ENCODE measurements at regions not wholly inside any gene's neighbourhood (a gene's known extent, or its start where the extent isn't known, plus 50 kb on each side); places are given as distances from the start of the nearest gene placed in this dataset.

- Mint-ChIP-seq H3K27ac (no peak overlapping the region), H3K36me3 (ENCODE audit: low read depth) (no peaks in the 10 kb centered on the region), H3K27me3 (peaks cover 48% of the 10 kb centered on the region), H3K4me1 (ENCODE audit: low read depth) (no peaks in the 10 kb centered on the region), H3K4me3 (no peak overlapping the region), H3K9me3 (no peaks in the 10 kb centered on the region)
- no peak for TF ChIP-seq CTCF (IDR thresholded peaks at IDR 0.05)
- DNase-seq = no peak
- intact Hi-C loops (cut with DNase I, micrococcal nuclease) = no loop called here
- H3K4me1 ChIP-seq (ENCODE audit: insufficient read depth, low read length) = no peaks in the 10 kb centered on the region
- no peak overlapping the region for H3K27ac ChIP-seq (ENCODE audit: low read depth in 1 of 2, low read length in 2 of 2)
- no peak overlapping the region for H3K4me3 ChIP-seq (ENCODE audit: low read length)
- H3K27me3 ChIP-seq (ENCODE audit: control insufficient read depth in 1 of 2, insufficient read depth in 2 of 2, low read length in 2 of 2) = peaks cover 0 to 11% of the 10 kb centered on the region in 2 experiments
- ATAC-seq (ENCODE audit: poor library complexity) = no peak
- no peaks in the 10 kb centered on the region for H3K9me3 ChIP-seq (ENCODE audit: control insufficient read depth in 1 of 2, insufficient read depth in 1 of 2, low read length in 2 of 2)
- POLR2A ChIA-PET = no interaction called here
- no peaks in the 10 kb centered on the region for H3K36me3 ChIP-seq (ENCODE audit: insufficient read depth, low read length)
- CTCF ChIA-PET = no interaction called here
Observed at GRCh38 chr11:10358696-10359095, 53.8 kb downstream of the ADM start.

GRCh38 chr11:10359171-10359570 lies 54.3 kb downstream of the ADM start:
- Histone ChIP-seq H3K36me3 (ENCODE audit: insufficient read depth, low read length) (no peaks in the 10 kb centered on the region), H3K4me3 (ENCODE audit: low read length) (no peak overlapping the region), H3K27ac (ENCODE audit: low read depth in 1 of 2, low read length in 2 of 2) (no peak overlapping the region), H3K4me1 (ENCODE audit: insufficient read depth, low read length) (no peaks in the 10 kb centered on the region), H3K27me3 (ENCODE audit: control insufficient read depth in 1 of 2, insufficient read depth in 2 of 2, low read length in 2 of 2) (peaks cover 0 to 11% of the 10 kb centered on the region in 2 experiments), H3K9me3 (ENCODE audit: control insufficient read depth in 1 of 2, insufficient read depth in 1 of 2, low read length in 2 of 2) (no peaks in the 10 kb centered on the region)
- H3K4me1 Mint-ChIP-seq (ENCODE audit: low read depth) = no peaks in the 10 kb centered on the region
- H3K27ac Mint-ChIP-seq = no peak overlapping the region
- TF ChIP-seq CTCF (IDR thresholded peaks at IDR 0.05) = no peak
- no peaks in the 10 kb centered on the region for H3K36me3 Mint-ChIP-seq (ENCODE audit: low read depth)
- peaks cover 45% of the 10 kb centered on the region for H3K27me3 Mint-ChIP-seq
- ChIA-PET CTCF (no interaction called here), POLR2A (no interaction called here)
- ATAC-seq (ENCODE audit: poor library complexity) (no peak), DNase-seq (no peak)
- no peak overlapping the region for H3K4me3 Mint-ChIP-seq
- H3K9me3 Mint-ChIP-seq = no peaks in the 10 kb centered on the region
- intact Hi-C loops (cut with DNase I, micrococcal nuclease) = no loop called here

GRCh38 chr11:10360835-10361234 lies 56.0 kb downstream of the ADM start:
- H3K4me3 Mint-ChIP-seq = no peak overlapping the region
- Histone ChIP-seq H3K36me3 (ENCODE audit: insufficient read depth, low read length) (no peaks in the 10 kb centered on the region), H3K4me3 (ENCODE audit: low read length) (no peak overlapping the region), H3K27ac (ENCODE audit: low read depth in 1 of 2, low read length in 2 of 2) (no peak overlapping the region), H3K27me3 (ENCODE audit: control insufficient read depth in 1 of 2, insufficient read depth in 2 of 2, low read length in 2 of 2) (peaks cover 0 to 11% of the 10 kb centered on the region in 2 experiments), H3K9me3 (ENCODE audit: control insufficient read depth in 1 of 2, insufficient read depth in 1 of 2, low read length in 2 of 2) (no peaks in the 10 kb centered on the region), H3K4me1 (ENCODE audit: insufficient read depth, low read length) (no peaks in the 10 kb centered on the region)
- TF ChIP-seq CTCF (IDR thresholded peaks at IDR 0.05) = no peak
- ATAC-seq (ENCODE audit: poor library complexity) (no peak), DNase-seq (no peak)
- no peaks in the 10 kb centered on the region for H3K36me3 Mint-ChIP-seq (ENCODE audit: low read depth)
- CTCF ChIA-PET = no interaction called here
- no peaks in the 10 kb centered on the region for H3K9me3 Mint-ChIP-seq
- intact Hi-C loops (cut with DNase I, micrococcal nuclease) = no loop called here
- POLR2A ChIA-PET = no interaction called here
- H3K4me1 Mint-ChIP-seq (ENCODE audit: low read depth) = no peaks in the 10 kb centered on the region
- H3K27ac Mint-ChIP-seq = no peak overlapping the region
- peaks cover 33% of the 10 kb centered on the region for H3K27me3 Mint-ChIP-seq

Data from CD4-positive, alpha-beta T cell (primary cell).